Spinal cord (tissue), 9 donors: ENCODE measurements at regions not wholly inside any gene's neighbourhood (a gene's known extent, or its start where the extent isn't known, plus 50 kb on each side); places are given as distances from the start of the nearest gene placed in this dataset.
"Not testable (repeated sequence)": the region's sequence is repeated elsewhere in the genome, so short reads cannot be mapped to it uniquely, and the experiment has no call there.

Experiments
- DNase-seq, 6 donors: peaks; one replicate each; pipeline versions ENCODE4 v3.0.0 to v3.0.0-alpha.2; 2013 to 2015; ENCODE audit warnings: low spot score in 6 of 6, low read depth in 4 of 6
- H3K27ac ChIP-seq: one replicate; pipeline ENCODE4 v1.5.1; 2013; ENCODE audit warnings: low read depth, low read length, control low read depth
- H3K27me3 ChIP-seq: one replicate; pipeline ENCODE4 v1.6.1; 2013; ENCODE audit warnings: low read length; ENCODE audit not compliant: control insufficient read depth, insufficient read depth
- H3K36me3 ChIP-seq: one replicate; pipeline ENCODE4 v1.6.1; 2013; ENCODE audit warnings: low read length; ENCODE audit not compliant: control insufficient read depth, insufficient read depth
- H3K4me1 ChIP-seq: one replicate; pipeline ENCODE4 v1.6.1; 2013; ENCODE audit warnings: low read length; ENCODE audit not compliant: control insufficient read depth, insufficient read depth
- H3K4me3 ChIP-seq: one replicate; pipeline ENCODE4 v1.5.1; 2013; ENCODE audit warnings: low read depth, low read length, control low read depth
- H3K9me3 ChIP-seq: one replicate; pipeline ENCODE4 v1.6.1; 2013; ENCODE audit warnings: low read length; ENCODE audit not compliant: control insufficient read depth, insufficient read depth
- WGBS: methylation state at CpG from one replicate; pipeline ENCODE4 v1.1.5; 2013; ENCODE audit warnings: missing lambda C conversion rate; ENCODE audit not compliant: insufficient coverage; 5-methylcytosine and 5-hydroxymethylcytosine counted together
- donor health status: healthy.

DNA sequence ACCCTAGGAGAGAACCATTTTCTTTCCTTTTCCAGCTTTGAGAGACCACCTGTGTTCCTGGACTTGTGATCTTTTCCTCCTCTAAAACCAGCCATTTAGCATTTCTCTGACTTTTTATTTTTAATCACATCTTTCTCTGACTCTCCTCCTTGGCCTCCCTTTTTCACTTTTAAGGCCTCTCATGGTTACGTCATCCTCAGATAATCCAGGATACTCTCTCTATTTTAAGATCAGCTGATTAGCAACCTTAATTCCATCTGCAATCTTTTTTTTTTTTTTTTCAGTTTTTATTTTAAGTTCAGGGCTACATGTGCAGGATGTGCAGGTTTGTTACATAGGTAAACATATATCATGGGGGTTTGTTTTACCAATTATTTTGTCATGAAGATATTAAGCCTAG, 54.0 kb downstream of the RFPL4B start:
- H3K27me3 ChIP-seq = no peaks in the 10 kb centered on the region
- 100% methylated on average over 1 of the region's 1 CpG for WGBS
- no peak overlapping the region for H3K27ac ChIP-seq
- H3K4me3 ChIP-seq = no peak overlapping the region
- H3K9me3 ChIP-seq = peaks cover 15% of the 10 kb centered on the region
- DNase-seq = no peak
- H3K4me1 ChIP-seq = no peaks in the 10 kb centered on the region
- no peaks in the 10 kb centered on the region for H3K36me3 ChIP-seq

DNA sequence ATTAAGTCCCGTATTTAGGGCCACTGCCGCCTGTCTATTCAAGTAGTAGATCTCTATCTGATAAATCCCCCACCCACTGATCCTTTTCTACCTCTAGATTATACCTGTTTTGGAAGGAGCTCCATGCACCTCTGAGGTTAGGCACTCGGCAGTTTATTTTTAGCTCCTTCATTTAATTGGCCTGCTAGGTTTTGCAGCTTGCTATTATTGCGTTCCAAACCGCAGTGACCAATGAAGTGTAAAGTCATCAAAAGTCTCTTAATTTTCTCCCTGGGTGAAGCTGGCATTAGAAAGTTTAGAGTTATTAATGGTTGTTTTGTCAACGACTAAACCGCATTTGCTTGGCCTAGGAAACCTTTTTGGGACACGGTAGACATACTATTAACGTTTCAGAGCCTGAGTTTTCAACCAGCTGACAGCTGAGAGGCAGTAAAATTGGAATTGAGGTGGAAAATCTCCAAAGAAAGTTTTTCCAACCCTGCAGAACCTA, 60.0 kb downstream of the RFPL4B start:
- peak in 3 of 6 donors; percentile 6 to 75 (median 22) for DNase-seq
- no peaks in the 10 kb centered on the region for H3K36me3 ChIP-seq
- no peak overlapping the region for H3K4me3 ChIP-seq
- no peak overlapping the region for H3K27ac ChIP-seq
- no peaks in the 10 kb centered on the region for H3K9me3 ChIP-seq
- H3K27me3 ChIP-seq = no peaks in the 10 kb centered on the region
- WGBS = 53% methylated on average over 6 of the region's 9 CpGs
- H3K4me1 ChIP-seq = no peaks in the 10 kb centered on the region

DNA sequence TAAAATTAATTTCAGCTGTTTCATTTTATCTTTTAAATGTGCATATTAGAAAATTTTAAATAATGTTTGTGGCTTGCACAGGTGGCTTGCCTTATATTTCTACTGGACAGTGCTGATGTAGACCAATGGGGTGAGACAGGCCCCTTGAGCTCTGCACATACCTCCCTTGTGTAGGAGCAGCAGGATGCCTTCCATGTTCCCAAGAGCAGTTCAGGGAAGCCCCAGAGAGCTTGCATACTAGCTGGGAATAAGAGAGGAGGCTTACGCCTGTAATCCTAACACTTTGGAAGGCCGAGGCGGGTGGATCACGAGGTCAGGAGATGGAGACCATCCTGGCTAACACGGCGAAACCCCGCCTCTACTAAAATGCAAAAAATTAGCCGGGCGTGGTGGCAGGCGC, 61.4 kb downstream of the RFPL4B start:
- 98% methylated on average over 10 of the region's 10 CpGs for WGBS
- H3K4me1 ChIP-seq = no peaks in the 10 kb centered on the region
- no peaks in the 10 kb centered on the region for H3K9me3 ChIP-seq
- no peaks in the 10 kb centered on the region for H3K27me3 ChIP-seq
- H3K27ac ChIP-seq = no peak overlapping the region
- no peaks in the 10 kb centered on the region for H3K36me3 ChIP-seq
- no peak for DNase-seq
- no peak overlapping the region for H3K4me3 ChIP-seq

DNA sequence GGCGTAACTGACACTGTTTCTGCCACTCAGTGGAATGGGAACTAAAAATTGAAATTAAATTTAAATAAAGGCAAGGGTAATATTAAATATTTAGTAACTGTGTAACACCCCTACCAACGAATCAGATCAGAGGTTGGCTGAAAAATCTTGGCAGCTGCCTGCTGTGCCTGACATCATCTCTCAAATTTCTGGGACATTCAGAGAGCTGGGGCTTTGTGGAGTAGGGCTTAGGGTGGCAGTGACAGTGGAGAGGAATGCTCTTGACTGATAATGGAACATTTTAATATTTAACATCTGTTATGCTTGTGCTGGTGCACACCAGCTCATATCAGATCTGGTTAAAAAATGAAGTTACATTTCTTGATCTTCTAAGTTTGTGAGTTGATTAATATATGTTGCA, 62.2 kb downstream of the RFPL4B start:
- H3K9me3 ChIP-seq = no peaks in the 10 kb centered on the region
- no peaks in the 10 kb centered on the region for H3K27me3 ChIP-seq
- WGBS = no CpG with 5 or more reads among the region's 2 CpGs
- no peak overlapping the region for H3K27ac ChIP-seq
- no peak for DNase-seq
- no peak overlapping the region for H3K4me3 ChIP-seq
- H3K36me3 ChIP-seq = no peaks in the 10 kb centered on the region
- no peaks in the 10 kb centered on the region for H3K4me1 ChIP-seq

DNA sequence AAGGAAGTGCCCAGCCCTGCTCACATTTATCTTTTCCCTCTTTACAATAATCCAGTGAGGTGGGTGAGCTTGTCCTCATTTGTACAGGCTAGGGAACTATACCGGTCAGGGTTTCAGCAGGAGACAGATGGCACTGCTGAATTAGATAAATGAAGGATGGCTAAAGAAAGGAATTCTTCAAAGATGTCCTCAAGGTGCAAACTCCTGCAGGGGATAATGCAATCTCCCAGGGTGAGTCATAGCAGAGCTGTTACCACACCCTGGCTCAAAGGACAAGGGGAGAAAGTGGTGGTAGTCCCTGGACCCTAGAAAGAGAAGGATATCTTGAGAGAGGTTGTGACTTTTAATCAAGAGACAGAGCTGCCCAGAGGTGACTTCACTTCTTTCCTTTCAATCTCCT, 66.7 kb downstream of the RFPL4B start:
- 45% methylated on average over 1 of the region's 1 CpG for WGBS
- no peak for DNase-seq
- H3K9me3 ChIP-seq = peaks cover 4% of the 10 kb centered on the region
- H3K4me1 ChIP-seq = no peaks in the 10 kb centered on the region
- no peaks in the 10 kb centered on the region for H3K27me3 ChIP-seq
- H3K4me3 ChIP-seq = no peak overlapping the region
- no peaks in the 10 kb centered on the region for H3K36me3 ChIP-seq
- no peak overlapping the region for H3K27ac ChIP-seq

DNA sequence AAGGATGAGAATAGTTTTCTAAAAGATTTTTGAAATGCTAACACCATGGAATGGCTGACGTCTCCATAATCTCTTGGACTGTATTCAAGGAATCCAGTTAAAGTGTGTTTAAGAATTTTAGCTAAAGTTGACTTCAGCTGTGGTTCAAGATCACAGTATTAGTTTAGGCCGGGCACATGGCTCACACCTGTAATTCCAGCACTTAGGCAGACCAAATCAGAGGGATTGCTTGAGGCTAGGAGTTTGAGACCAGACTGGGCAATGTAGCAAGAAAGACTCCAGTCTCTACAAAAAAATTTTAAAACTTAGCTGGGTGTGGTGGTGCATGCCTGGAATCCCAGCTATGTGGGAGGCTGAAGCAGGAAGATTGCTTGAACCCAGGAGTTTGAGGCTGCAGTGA, 68.2 kb downstream of the RFPL4B start:
- Histone ChIP-seq H3K36me3 (no peaks in the 10 kb centered on the region), H3K4me1 (no peaks in the 10 kb centered on the region), H3K27me3 (no peaks in the 10 kb centered on the region), H3K9me3 (peaks cover 4% of the 10 kb centered on the region), H3K27ac (no peak overlapping the region), H3K4me3 (no peak overlapping the region)
- DNase-seq = no peak
- WGBS = 100% methylated on average over 2 of the region's 2 CpGs

DNA sequence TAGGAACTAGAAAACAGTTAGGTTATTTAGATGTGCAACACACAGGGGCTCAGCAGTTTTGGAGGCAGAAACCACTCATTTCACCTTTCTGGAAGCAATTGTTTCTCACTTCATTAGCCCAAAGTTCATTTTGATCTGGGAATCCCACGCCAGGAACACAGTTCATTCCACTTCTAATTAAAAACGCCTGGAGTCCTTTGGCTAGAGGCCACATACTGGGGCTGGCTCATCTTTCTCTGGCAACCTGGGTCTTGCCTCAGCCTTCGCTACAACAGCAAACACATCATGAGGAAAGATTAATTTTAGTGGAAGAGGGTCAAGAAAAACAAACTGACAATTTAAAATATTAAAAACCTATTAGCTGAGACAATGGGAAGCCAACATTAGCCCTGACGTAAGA, 69.7 kb downstream of the RFPL4B start:
- Histone ChIP-seq H3K9me3 (peaks cover 4% of the 10 kb centered on the region), H3K27ac (no peak overlapping the region), H3K36me3 (no peaks in the 10 kb centered on the region), H3K4me3 (no peak overlapping the region), H3K4me1 (no peaks in the 10 kb centered on the region), H3K27me3 (no peaks in the 10 kb centered on the region)
- DNase-seq = no peak
- WGBS = 88% methylated on average over 1 of the region's 4 CpGs

DNA sequence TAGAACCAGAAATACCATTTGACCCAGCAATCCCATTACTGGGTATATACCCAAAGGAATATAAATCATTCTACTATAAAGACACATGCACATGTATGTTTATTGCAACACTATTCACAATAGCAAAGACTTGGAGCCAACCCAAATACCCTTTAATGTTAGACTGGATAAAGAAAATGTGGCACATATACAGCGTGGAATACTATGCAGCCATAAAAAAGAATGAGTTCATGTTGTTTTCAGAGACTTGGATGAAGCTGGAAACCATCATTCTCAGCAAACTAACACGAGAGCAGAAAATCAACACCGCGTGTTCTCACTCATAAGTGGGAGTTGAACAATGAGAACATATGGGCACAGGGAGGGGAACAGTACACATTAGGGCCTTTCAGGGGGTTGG, 79.9 kb downstream of the RFPL4B start:
- H3K27me3 ChIP-seq, H3K36me3 ChIP-seq, DNase-seq, H3K4me3 ChIP-seq, H3K4me1 ChIP-seq, H3K9me3 ChIP-seq, H3K27ac ChIP-seq: not testable (repeated sequence)
- 94% methylated on average over 3 of the region's 4 CpGs for WGBS

DNA sequence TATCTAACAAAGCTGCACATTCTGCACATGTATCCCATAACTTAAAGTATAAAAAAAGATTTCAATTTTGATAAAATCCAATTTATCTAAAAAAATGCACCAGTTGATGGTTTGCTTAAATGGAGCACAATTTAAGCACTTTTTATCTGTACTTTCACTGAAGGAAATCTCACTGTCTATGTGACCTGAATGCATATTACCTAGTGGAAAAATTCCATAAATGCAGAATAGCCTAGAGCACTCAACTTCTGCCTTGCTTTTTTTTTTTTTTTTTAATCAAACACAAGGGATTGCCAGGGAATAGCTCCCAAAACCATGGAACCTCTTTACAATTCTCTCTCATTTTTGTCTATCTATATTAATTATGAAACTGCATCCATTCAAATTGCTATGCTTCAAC, 80.4 kb downstream of the RFPL4B start:
- H3K4me3 ChIP-seq = no peak overlapping the region
- no peaks in the 10 kb centered on the region for H3K4me1 ChIP-seq
- H3K27me3 ChIP-seq = no peaks in the 10 kb centered on the region
- H3K36me3 ChIP-seq = no peaks in the 10 kb centered on the region
- DNase-seq = peak in 1 of 6 donors; percentile 43
- no peak overlapping the region for H3K27ac ChIP-seq
- H3K9me3 ChIP-seq = peaks cover 2% of the 10 kb centered on the region

DNA sequence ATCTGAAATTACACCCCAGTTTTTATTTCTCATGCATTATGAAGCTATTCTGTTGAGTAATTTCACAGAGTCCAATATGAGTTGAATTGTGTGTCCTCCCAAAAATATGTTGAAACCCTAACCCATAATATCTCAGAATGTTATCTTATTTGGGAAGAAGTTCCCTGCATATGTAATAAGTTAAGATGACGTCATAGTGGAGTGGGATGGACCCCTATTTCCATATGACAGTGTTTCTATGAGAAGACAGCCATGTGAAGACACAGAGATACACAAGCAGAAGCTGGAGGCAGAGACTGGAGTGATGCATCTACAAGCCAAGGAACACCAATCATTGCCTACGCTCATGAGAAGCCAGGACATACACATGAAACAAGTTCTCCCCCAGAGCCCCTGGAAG, 81.3 kb downstream of the RFPL4B start:
- H3K27me3 ChIP-seq = no peaks in the 10 kb centered on the region
- DNase-seq = no peak
- H3K9me3 ChIP-seq = peaks cover 2% of the 10 kb centered on the region
- no peak overlapping the region for H3K4me3 ChIP-seq
- H3K36me3 ChIP-seq = no peaks in the 10 kb centered on the region
- WGBS = 100% methylated on average over 1 of the region's 2 CpGs
- H3K27ac ChIP-seq = no peak overlapping the region
- H3K4me1 ChIP-seq = no peaks in the 10 kb centered on the region
